ENCODE measurements at regions not wholly inside any gene's neighbourhood (a gene's known extent, or its start where the extent isn't known, plus 50 kb on each side); places are given as distances from the start of the nearest gene placed in this dataset.

GRCh38 chr18:78153362-78153761, 826.3 kb upstream of the SALL3 start:
- Histone ChIP-seq H3K27me3 (replicated peaks; ENCODE audit: insufficient read depth) (no peaks in the 10 kb centered on the region), H3K4me3 (no peak overlapping the region), H3K79me2 (ENCODE audit: insufficient read depth) (no peaks in the 10 kb centered on the region), H3K9ac (no peak overlapping the region), H2AFZ (no peak overlapping the region), H3K36me3 (ENCODE audit: low read depth) (no peaks in the 10 kb centered on the region), H3F3A (ENCODE audit: insufficient read depth) (no peaks in the 10 kb centered on the region), H4K20me1 (ENCODE audit: insufficient read depth) (no peaks in the 10 kb centered on the region), H3K4me1 (ENCODE audit: insufficient read depth) (no peaks in the 10 kb centered on the region), H3K27ac (no peak overlapping the region), H3K4me2 (ENCODE audit: unreplicated experiment) (no peak overlapping the region), H3K9me2 (ENCODE audit: insufficient read depth) (no peaks in the 10 kb centered on the region), H3K9me3 (ENCODE audit: low read depth) (no peaks in the 10 kb centered on the region)
- 51 to 57% methylated on average over 16 of the region's 16 CpGs for WGBS, 2 experiments (ENCODE audit: low coverage in 1 of 2, low lambda C conversion rate in 2 of 2, missing lambda C conversion rate in 2 of 2)
- TF ChIP-seq EZH2phosphoT487 (IDR thresholded peaks at IDR 0.05; ENCODE audit: insufficient read depth, low read depth) (no peak), EZH2 (IDR thresholded peaks at IDR 0.05; ENCODE audit: insufficient read depth, poor library complexity, severe bottlenecking) (no peak)
- in situ Hi-C loops (cut with MboI): no loop called here
- DNase-seq: no peak

DNA sequence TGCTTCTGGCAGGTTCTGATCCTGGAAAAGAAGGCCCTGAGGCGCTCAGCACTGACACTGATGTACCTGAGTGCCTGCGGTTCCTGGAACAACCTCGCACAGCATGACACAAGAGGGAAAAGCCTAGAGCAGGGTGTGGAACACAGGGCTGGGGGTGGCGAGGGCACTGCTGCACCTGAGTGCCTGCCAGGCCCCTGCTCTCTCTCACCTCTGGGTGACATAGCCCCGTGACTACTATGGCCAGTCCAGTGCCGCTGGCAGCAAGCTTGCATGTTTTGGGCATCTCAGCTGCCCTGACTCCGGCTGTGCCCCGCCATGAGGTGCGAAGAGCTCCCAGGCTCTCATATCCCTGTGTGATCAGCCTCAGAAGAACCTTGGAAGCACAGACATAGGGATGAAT, 825.2 kb upstream of the SALL3 start:
- TF ChIP-seq EZH2phosphoT487 (IDR thresholded peaks at IDR 0.05; ENCODE audit: insufficient read depth, low read depth): no peak
- no peak for TF ChIP-seq EZH2 (IDR thresholded peaks at IDR 0.05; ENCODE audit: insufficient read depth, poor library complexity, severe bottlenecking)
- in situ Hi-C loops (cut with MboI): no loop called here
- Histone ChIP-seq H4K20me1 (ENCODE audit: insufficient read depth) (no peaks in the 10 kb centered on the region), H3K79me2 (ENCODE audit: insufficient read depth) (no peaks in the 10 kb centered on the region), H3K36me3 (ENCODE audit: low read depth) (no peaks in the 10 kb centered on the region), H3K9me2 (ENCODE audit: insufficient read depth) (no peaks in the 10 kb centered on the region), H3K9me3 (ENCODE audit: low read depth) (no peaks in the 10 kb centered on the region), H3K9ac (no peak overlapping the region), H3K4me1 (ENCODE audit: insufficient read depth) (no peaks in the 10 kb centered on the region), H3K4me3 (no peak overlapping the region), H3K4me2 (ENCODE audit: unreplicated experiment) (no peak overlapping the region), H3K27me3 (replicated peaks; ENCODE audit: insufficient read depth) (no peaks in the 10 kb centered on the region), H2AFZ (no peak overlapping the region), H3K27ac (no peak overlapping the region), H3F3A (ENCODE audit: insufficient read depth) (no peaks in the 10 kb centered on the region)
- WGBS, 2 experiments (ENCODE audit: low coverage in 1 of 2, low lambda C conversion rate in 2 of 2, missing lambda C conversion rate in 2 of 2): 24 to 34% methylated on average over 9 of the region's 9 CpGs
- no peak for DNase-seq

DNA sequence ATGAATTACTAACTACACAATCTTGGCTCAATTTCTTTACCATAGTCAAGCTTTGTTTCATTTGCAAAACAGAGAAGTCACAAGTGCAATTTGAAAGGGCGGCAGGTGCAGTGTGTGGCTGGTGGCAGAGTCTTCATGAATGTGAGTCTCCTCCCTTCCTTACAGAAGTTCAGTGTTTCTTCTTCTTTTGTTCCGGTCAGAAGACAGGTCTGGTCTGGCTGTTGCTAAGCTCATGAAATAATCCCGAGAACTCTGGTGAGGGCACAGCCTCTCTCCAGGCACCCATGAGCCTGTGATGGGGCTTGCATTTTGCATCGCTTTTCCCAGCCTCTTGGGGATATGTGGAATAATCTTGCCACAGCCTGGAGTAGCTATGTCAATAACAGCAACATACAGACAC, 824.8 kb upstream of the SALL3 start:
- WGBS, 2 experiments (ENCODE audit: low coverage in 1 of 2, low lambda C conversion rate in 2 of 2, missing lambda C conversion rate in 2 of 2): 21 to 25% methylated on average over 4 of the region's 4 CpGs
- Histone ChIP-seq H3K9ac (no peak overlapping the region), H3K79me2 (ENCODE audit: insufficient read depth) (no peaks in the 10 kb centered on the region), H3K27me3 (replicated peaks; ENCODE audit: insufficient read depth) (no peaks in the 10 kb centered on the region), H3K9me2 (ENCODE audit: insufficient read depth) (no peaks in the 10 kb centered on the region), H3K36me3 (ENCODE audit: low read depth) (no peaks in the 10 kb centered on the region), H3K9me3 (ENCODE audit: low read depth) (no peaks in the 10 kb centered on the region), H3K4me2 (ENCODE audit: unreplicated experiment) (no peak overlapping the region), H3K4me1 (ENCODE audit: insufficient read depth) (no peaks in the 10 kb centered on the region), H4K20me1 (ENCODE audit: insufficient read depth) (no peaks in the 10 kb centered on the region), H3K4me3 (no peak overlapping the region), H2AFZ (no peak overlapping the region), H3K27ac (no peak overlapping the region), H3F3A (ENCODE audit: insufficient read depth) (no peaks in the 10 kb centered on the region)
- no peak for TF ChIP-seq EZH2phosphoT487 (IDR thresholded peaks at IDR 0.05; ENCODE audit: insufficient read depth, low read depth)
- TF ChIP-seq EZH2 (IDR thresholded peaks at IDR 0.05; ENCODE audit: insufficient read depth, poor library complexity, severe bottlenecking): no peak
- in situ Hi-C loops (cut with MboI): no loop called here
- DNase-seq: no peak

DNA sequence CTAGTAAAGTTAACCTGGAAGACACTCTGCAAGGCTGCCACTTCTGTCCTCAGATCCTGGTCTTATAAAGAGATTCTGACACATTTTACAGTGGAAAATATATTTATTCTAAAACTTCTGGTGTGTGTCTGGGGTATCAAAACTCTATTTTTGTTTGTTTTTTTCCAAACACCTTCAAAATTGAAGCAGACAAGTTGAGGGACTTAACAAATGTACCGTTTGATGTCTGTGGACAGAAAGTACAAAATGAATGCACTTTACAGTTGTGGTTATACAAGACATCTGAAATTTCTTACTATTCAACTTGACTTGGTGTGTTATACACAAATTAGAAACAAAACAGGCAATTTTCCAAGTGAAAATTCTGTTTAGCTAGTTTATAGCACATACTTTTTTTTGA, 823.2 kb upstream of the SALL3 start:
- no peaks in the 10 kb centered on the region for H3F3A ChIP-seq (ENCODE audit: insufficient read depth)
- H3K27me3 ChIP-seq (replicated peaks; ENCODE audit: insufficient read depth): no peaks in the 10 kb centered on the region
- H4K20me1 ChIP-seq (ENCODE audit: insufficient read depth): no peaks in the 10 kb centered on the region
- in situ Hi-C loops (cut with MboI): no loop called here
- H3K4me3 ChIP-seq: no peak overlapping the region
- no peaks in the 10 kb centered on the region for H3K9me2 ChIP-seq (ENCODE audit: insufficient read depth)
- no peak overlapping the region for H3K9ac ChIP-seq
- no peaks in the 10 kb centered on the region for H3K36me3 ChIP-seq (ENCODE audit: low read depth)
- H3K27ac ChIP-seq: no peak overlapping the region
- no peaks in the 10 kb centered on the region for H3K4me1 ChIP-seq (ENCODE audit: insufficient read depth)
- H3K4me2 ChIP-seq (ENCODE audit: unreplicated experiment): no peak overlapping the region
- H2AFZ ChIP-seq: no peak overlapping the region
- no peaks in the 10 kb centered on the region for H3K9me3 ChIP-seq (ENCODE audit: low read depth)
- 5 to 13% methylated on average over 1 of the region's 1 CpG for WGBS, 2 experiments (ENCODE audit: low coverage in 1 of 2, low lambda C conversion rate in 2 of 2, missing lambda C conversion rate in 2 of 2)
- no peak for DNase-seq
- no peaks in the 10 kb centered on the region for H3K79me2 ChIP-seq (ENCODE audit: insufficient read depth)
- no peak for TF ChIP-seq EZH2phosphoT487 (IDR thresholded peaks at IDR 0.05; ENCODE audit: insufficient read depth, low read depth)
- TF ChIP-seq EZH2 (IDR thresholded peaks at IDR 0.05; ENCODE audit: insufficient read depth, poor library complexity, severe bottlenecking): no peak

DNA sequence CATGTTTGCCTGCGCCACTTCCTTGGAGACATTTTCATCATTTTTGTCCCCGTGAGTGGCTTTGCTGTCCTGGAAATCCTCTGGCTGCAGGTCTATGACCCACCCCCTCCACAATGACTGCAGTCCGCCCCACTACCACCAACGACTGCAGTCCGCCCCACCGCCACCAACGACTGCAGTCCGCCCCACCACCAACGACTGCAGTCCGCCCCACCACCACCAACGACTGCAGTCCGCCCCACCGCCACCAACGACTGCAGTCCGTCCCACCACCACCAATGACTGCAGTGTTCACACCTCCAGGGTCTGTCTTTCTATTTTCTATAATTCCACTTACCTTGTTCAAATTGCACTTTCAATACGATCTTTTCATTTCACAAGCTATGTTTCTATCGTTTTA, 820.7 kb upstream of the SALL3 start:
- no peak overlapping the region for H3K27ac ChIP-seq
- H3F3A ChIP-seq (ENCODE audit: insufficient read depth): no peaks in the 10 kb centered on the region
- no peaks in the 10 kb centered on the region for H3K9me2 ChIP-seq (ENCODE audit: insufficient read depth)
- no peaks in the 10 kb centered on the region for H3K9me3 ChIP-seq (ENCODE audit: low read depth)
- no peaks in the 10 kb centered on the region for H3K4me1 ChIP-seq (ENCODE audit: insufficient read depth)
- 48 to 54% methylated on average over 12 to 17 of the region's 17 CpGs for WGBS, 2 experiments (ENCODE audit: low coverage in 1 of 2, low lambda C conversion rate in 2 of 2, missing lambda C conversion rate in 2 of 2)
- no peak for DNase-seq
- H3K36me3 ChIP-seq (ENCODE audit: low read depth): no peaks in the 10 kb centered on the region
- in situ Hi-C loops (cut with MboI): no loop called here
- no peak overlapping the region for H3K4me3 ChIP-seq
- no peaks in the 10 kb centered on the region for H3K79me2 ChIP-seq (ENCODE audit: insufficient read depth)
- H2AFZ ChIP-seq: no peak overlapping the region
- TF ChIP-seq EZH2phosphoT487 (IDR thresholded peaks at IDR 0.05; ENCODE audit: insufficient read depth, low read depth): no peak
- no peak for TF ChIP-seq EZH2 (IDR thresholded peaks at IDR 0.05; ENCODE audit: insufficient read depth, poor library complexity, severe bottlenecking)
- H3K4me2 ChIP-seq (ENCODE audit: unreplicated experiment): no peak overlapping the region
- no peaks in the 10 kb centered on the region for H3K27me3 ChIP-seq (replicated peaks; ENCODE audit: insufficient read depth)
- no peaks in the 10 kb centered on the region for H4K20me1 ChIP-seq (ENCODE audit: insufficient read depth)
- no peak overlapping the region for H3K9ac ChIP-seq
